ENCODE measurements at regions not wholly inside any gene's neighbourhood (a gene's known extent, or its start where the extent isn't known, plus 50 kb on each side); places are given as distances from the start of the nearest gene placed in this dataset.

DNA sequence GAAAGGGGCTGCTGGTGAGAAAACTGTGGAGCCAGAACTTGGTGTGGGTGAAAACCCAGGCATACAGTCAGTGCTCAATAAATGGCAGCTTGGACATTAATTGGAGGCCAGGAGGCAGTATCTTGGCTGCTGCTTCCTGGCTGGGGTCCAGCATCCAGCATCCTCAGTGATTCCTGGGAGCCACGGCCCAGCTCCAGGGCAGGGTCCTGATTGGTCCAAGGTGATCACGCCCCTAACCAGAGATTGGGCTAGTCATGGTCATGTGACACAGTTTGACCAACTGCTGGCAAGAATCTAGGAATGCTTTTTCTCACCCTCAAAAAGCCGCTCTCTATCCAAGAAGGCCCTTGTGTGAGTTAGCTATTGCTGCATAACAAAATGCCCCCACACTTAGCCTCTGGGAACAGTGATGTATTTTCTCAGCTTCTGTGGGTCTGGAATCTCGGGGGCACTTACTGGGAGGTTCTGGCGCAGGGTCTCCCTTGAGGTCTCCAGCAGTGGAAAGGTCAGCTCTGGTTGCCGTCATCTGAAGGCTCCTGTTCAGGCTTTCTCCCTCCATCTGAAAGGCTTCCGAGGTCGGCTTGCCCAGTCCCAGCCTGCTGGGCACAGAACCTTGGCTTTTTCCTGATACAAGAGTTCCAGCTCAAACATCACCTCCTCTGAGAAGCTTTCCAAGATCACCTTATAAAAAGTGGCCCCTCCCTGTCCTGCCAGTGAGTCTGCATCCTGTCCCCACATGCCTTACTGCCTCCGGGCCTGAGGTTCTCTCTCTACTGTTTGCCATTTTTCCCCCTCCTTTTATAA is 119.2 kb upstream of the NCOR2 start:
- DNase-seq (ENCODE audit: low spot score), result no peak

- no peak for DNase-seq (ENCODE audit: low spot score)
Measured at GRCh38 chr12:124685689-124686369, 118.4 kb upstream of the NCOR2 start.

DNA sequence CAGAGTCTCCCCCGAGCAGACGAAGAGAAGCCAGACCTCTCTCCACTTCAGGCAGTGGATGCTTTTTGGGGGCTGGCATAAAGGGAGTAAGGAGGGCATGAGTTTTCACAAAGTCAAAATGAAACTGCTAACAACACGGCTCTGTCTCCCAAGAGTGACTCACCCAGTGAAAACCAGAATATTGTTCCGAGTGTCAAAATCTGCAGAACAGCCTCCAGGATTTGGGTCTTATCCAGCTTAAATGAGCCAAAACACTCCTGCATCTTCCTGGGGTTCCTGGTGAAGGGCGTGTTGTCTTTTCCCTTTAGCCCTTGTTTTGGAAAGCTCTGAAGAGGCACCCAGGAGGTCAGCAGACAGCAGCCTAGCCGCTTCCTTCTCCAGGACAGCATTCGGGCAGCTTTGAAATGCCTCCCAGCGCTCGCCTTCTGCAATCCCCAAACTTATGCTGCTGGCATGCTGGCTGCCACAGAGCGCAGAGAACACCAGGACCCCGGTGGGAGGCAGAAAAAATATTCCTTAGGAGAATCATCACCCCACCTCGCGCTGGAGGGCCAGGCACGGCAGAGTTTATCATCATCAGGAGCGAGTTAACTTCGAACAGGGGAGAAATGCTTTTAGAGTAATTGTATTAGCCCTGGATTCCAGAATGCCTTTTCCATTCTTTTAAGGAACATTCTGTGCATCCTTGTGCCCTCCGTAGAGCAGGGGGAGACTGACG is 117.7 kb upstream of the NCOR2 start:
- no peak for DNase-seq (ENCODE audit: low spot score)

- no peak for DNase-seq (ENCODE audit: low spot score)
Measured at GRCh38 chr12:124684496-124684895, 117.1 kb upstream of the NCOR2 start.

DNA sequence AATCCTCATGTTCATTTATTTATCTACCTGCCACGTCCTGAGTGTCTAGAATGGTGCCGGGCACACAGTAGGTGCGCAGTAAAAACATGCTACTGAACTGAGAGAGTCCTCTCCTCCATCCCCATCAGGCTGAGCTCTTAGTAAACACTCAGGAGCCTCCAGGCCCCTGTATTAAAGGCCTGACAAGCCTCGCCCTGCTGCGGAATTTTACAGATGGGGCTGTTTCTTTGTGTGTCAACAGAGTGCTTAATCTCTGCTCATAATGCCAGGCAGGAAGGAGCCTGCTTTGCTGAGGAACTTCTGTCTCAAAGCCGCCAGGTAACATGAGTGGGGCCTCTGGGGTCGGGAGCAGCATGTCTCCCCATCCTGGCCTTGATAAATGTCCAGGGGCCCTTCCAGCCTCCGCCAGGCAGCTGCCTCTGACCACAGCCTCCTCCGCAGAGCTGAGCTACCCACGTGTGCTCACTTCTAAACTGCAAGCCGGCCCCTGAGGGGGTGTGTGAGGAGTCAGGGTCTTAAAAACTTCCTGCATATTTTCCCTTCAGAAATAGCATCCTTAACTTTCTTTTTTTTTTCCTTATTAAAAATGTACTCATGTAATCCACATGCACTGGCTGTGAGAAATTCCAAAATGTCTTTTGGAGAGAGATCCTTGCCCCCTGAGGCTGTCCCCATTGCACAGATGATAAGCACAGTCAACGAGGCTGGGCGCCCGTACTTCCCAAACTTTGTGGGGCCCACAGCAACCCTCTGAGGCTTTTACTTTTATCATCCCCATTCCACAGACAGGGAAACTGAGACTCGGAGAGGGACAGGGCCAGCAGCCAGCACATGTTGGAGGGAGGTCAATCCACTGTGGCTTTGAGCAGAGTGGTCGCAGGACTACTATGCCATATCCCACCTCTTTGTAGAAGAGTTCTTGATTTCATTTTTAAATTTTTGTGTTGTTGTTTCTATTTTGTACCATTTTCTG is 116.0 kb upstream of the NCOR2 start:
- no peak for DNase-seq (ENCODE audit: low spot score)

DNA sequence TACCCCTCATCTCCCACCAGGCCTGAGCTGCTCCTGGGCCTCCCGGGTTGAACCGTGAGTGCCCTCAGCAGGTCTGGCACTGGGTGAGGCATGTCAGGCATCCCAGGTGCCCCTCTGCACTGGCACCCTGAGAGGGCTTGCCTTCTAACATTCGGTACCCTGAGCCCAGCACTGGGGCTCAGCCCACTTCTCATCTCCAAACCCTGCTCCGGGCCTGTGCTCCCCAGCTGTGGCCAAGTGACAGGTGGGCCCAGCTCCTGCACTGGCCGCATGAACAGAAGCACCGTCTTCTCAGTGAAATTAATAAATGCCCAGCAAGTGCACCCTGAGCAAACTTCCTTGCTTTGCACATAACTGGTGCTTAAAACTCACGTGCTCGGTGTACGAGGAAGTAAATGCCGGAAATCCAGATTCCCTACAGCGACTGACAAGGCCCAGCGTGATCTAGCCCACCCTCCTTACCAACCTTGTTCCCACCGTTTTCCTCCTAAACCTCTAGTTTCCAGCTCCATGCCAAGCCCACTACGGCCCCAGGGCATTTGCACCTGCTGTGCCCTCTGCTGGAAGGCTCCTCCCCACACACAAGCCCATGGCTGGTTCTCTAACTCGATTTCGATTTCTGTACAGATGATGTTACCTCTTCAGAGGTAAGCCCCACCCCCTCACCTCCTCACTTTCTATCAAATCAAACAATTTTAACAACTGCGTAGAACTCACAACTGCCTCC is 115.2 kb upstream of the NCOR2 start:
- DNase-seq (ENCODE audit: low spot score), result no peak

DNA sequence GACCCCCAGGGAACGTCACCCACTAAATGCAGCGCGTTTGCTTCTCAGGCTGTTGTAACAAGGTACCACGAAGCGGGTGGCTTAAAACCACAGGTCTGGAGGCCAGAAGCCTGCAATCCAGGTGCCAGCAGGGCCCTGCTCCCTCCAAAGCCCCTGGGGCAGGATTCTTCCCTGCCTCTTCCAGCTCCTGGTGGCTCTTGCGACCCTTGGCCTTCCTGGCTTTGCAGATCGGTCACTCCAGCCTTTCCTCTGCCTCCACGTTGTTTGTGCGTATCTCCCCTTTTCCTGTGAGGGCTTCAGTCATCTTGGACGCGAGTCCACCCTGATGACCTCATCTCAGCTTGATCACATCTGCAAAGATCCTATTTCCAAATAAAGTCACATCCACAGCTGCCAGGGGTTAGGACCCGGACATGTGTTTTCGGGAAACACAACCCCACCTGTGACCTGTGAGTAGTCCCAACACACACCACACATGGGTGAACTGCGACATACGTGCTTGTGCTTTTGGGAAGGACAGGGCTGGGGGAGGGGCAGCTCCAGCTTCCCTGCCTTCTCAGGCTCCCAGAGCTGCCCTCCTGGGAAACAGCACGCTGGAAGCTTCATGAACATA is 114.5 kb upstream of the NCOR2 start:
- no peak for DNase-seq (ENCODE audit: low spot score)

- DNase-seq (ENCODE audit: low spot score), result peak; percentile 6
Measured at GRCh38 chr12:124680863-124681778, 113.7 kb upstream of the NCOR2 start.

GRCh38 chr12:124679533-124680371 is 112.3 kb upstream of the NCOR2 start:
- no peak for DNase-seq (ENCODE audit: low spot score)

DNA sequence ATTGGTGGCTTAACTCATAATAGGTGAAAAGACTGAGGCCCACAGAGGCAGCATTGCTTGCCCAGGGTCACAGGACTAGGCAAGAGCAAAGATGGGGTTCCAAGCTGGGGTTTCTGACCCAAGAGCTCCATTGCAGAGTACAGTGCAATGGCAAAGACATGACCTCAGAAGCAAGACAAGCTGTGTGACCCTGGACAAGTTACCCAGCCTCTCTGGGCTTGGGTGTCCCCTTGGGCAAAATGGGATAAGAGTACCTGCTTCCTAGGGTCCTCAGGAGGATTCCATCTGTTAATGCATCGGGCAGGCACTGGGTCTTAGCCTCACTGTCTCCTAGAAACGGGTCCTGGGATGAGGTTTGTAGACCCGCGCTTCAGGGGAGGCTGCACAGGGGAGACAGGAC is 111.6 kb upstream of the NCOR2 start:
- no peak for DNase-seq (ENCODE audit: low spot score)

DNA sequence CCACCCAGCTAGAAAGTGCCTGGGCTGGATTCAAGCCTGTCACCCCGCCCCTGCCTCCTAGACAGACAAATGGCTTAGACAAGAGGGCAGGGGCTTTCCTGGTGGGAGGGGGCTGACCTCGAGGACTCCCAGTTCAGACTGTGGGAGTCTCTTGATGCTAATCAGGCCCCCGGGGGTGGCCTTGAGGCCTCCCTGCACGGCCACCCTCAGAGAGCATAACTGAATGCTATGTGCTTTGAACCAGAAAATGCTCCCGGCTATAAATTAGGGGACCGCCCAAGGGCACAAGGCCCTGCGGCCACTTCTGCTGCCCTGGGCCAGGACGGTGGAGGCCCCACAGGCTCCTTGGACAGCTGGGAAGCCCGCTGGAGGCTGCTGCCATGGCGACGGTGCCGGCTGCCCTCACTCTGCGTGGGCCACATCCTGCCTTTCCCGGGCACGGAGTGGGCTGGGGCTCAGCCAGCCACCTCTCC is 111.0 kb upstream of the NCOR2 start:
- DNase-seq (ENCODE audit: low spot score), result no peak

- no peak for DNase-seq (ENCODE audit: low spot score)
Measured at GRCh38 chr12:124677552-124678356, 110.3 kb upstream of the NCOR2 start.

DNA sequence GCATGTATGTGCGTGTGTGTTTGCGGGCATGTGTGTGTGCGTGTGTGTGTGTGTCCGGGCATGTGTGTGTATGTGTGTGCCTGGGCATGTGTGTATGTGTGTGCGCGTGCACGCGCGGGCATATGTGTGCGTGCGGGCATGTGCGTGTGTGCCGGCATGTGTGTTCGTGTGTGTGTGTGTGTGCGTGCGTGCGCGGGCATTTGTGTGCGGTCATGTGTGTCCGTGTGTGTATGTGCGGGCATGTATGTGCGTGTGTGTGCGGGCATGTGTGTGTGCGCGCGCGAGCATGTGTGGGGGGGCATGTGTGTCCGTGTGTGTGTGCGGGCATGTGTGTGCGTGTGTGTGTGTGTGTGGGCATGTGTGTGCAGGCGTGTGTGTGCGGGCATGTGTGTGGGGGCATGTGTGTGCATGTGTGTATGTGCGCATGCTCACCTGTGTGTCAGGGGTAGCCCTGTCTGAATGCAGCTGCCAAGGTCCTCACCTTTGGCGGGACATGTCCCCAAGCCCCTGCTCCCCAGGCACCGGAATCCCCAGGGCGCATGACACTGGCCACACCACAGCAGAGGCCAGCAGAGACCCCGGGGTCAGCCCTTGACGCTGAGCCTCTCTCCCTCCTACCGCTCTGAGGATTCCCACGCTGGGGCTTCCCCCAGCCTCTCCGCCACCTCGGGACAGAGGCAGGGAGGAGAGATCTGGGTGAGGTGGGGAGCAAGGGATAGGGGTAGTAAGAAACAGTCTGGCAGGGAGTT is 109.5 kb upstream of the NCOR2 start:
- no peak for DNase-seq (ENCODE audit: low spot score)

- no peak for DNase-seq (ENCODE audit: low spot score)
Measured at GRCh38 chr12:124675881-124676713, 108.7 kb upstream of the NCOR2 start.

DNA sequence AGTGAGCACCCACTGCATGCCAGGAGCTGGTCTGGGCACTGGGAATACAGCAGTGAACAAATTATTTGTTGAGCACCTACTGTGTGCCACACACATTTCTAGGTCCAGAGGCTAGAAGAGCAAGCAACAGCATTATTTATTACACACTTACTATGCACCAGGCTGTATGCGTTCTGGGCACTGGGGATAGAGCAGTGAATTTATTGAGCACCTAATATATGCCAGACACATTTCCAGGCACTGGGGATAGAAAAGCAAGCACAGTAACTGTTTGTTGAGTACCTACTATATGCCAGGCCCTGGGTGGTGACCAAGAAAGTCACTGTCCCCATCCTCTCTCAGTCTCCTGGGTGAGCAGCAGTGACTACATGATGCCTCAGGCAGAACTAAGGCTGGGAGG is 107.5 kb upstream of the NCOR2 start:
- no peak for DNase-seq (ENCODE audit: low spot score)
